ENCODE measurements at regions not wholly inside any gene's neighbourhood (a gene's known extent, or its start where the extent isn't known, plus 50 kb on each side); places are given as distances from the start of the nearest gene placed in this dataset.

DNA sequence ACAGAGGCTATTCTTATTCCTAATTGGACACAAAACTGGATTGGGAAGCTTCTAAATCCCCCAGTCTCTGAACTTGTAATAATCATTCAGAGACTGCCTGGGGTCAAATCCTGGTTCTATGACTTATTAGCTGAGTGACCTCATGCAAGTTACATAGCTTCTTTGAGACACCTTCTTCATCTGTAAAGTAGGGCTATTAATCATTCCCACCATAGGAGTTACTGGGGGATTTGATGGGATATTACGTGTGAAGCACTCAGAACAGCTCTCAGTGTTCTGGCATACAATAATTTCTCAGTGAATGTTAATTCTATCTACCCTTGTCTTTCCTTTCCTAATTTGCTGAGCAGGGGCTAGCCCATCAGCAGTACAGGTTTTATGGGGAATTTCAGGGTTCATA lies 256.7 kb upstream of the TNP1 start:
- TF ChIP-seq POLR2A (IDR thresholded peaks at IDR 0.05) (no peak), CTCF (IDR thresholded peaks at IDR 0.05) (no peak), POLR2AphosphoS5 (IDR thresholded peaks at IDR 0.05) (no peak), EP300 (IDR thresholded peaks at IDR 0.05) (no peak)
